Bronchial epithelial cell (primary cell): ENCODE measurements at regions not wholly inside any gene's neighbourhood (a gene's known extent, or its start where the extent isn't known, plus 50 kb on each side); places are given as distances from the start of the nearest gene placed in this dataset.

ENCODE experiments used
- DNase-seq: peaks from one replicate; pipeline ENCODE4 v3.0.0-alpha.2; 2010; ENCODE audit warnings: low read depth
- FAIRE-seq: peaks from 2 replicates; lab custom pipeline; 2011; peaks lifted over from hg19 to GRCh38; lab: Jason Lieb, UNC
- H3K27me3 ChIP-seq: 2 replicates; pipeline ENCODE4 v1.5.1; 2011; ENCODE audit warnings: low read length; ENCODE audit not compliant: control insufficient read depth, insufficient read depth
- H3K36me3 ChIP-seq: 2 replicates; pipeline ENCODE4 v1.5.1; 2011; ENCODE audit warnings: low read length; ENCODE audit not compliant: control insufficient read depth, insufficient read depth
- H3K4me3 ChIP-seq: 2 replicates; pipeline ENCODE4 v1.5.1; 2011; ENCODE audit warnings: mild to moderate bottlenecking, low read depth, low read length, control low read depth
- CTCF ChIP-seq: IDR thresholded peaks from 2 replicates; pipeline ENCODE4 v1.5.1; 2011; ENCODE audit warnings: mild to moderate bottlenecking, moderate library complexity, low read length, control low read depth, inconsistent platforms; ENCODE audit not compliant: insufficient read depth, severe bottlenecking

GRCh38 chr9:134983506-134984371 is 66.0 kb upstream of the FCN1 start:
- no peaks in the 10 kb centered on the region for H3K27me3 ChIP-seq
- H3K36me3 ChIP-seq, result no peaks in the 10 kb centered on the region
- peak; percentile 85 for FAIRE-seq
- no peak overlapping the region for H3K4me3 ChIP-seq
- TF ChIP-seq CTCF, result no peak
- DNase-seq, result no peak

GRCh38 chr9:134984372-134985265 is 66.9 kb upstream of the FCN1 start:
- Histone ChIP-seq H3K36me3 (no peaks in the 10 kb centered on the region), H3K4me3 (no peak overlapping the region), H3K27me3 (no peaks in the 10 kb centered on the region)
- no peak for TF ChIP-seq CTCF
- DNase-seq, result no peak
- FAIRE-seq, result no peak

- H3K4me3 ChIP-seq, result no peak overlapping the region
- no peaks in the 10 kb centered on the region for H3K36me3 ChIP-seq
- no peaks in the 10 kb centered on the region for H3K27me3 ChIP-seq
- no peak for DNase-seq
- TF ChIP-seq CTCF, result no peak
- no peak for FAIRE-seq
These were observed 67.7 kb upstream of the FCN1 start for GRCh38 chr9:134985451-134985850.

GRCh38 chr9:134986957-134987356 is 69.2 kb upstream of the FCN1 start:
- TF ChIP-seq CTCF, result no peak
- DNase-seq (no peak), FAIRE-seq (no peak)
- Histone ChIP-seq H3K36me3 (no peaks in the 10 kb centered on the region), H3K4me3 (no peak overlapping the region), H3K27me3 (no peaks in the 10 kb centered on the region)

DNA sequence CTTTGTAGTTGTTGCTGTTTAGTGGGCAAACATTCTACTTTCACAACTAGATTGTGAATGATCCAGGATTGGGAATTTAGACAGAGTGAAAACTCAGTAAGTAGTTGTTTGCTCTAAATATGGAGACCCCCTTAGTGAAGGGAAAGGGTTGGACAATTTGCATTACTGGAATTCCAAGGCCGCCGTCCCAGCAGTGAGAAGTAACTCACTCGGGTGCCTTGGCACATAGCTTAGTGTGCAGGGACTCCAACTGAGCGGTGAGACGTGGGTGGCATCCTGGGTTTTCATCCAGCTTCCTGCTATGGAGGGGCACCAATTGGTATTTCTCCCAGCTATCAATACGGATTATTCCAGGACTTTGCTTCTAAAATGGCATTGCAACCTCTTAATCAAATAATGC is 69.7 kb upstream of the FCN1 start:
- no peak overlapping the region for H3K4me3 ChIP-seq
- no peaks in the 10 kb centered on the region for H3K27me3 ChIP-seq
- no peaks in the 10 kb centered on the region for H3K36me3 ChIP-seq
- no peak for TF ChIP-seq CTCF
- FAIRE-seq (no peak), DNase-seq (no peak)
